Dermis blood vessel endothelial cell (primary cell): ENCODE measurements at regions not wholly inside any gene's neighbourhood (a gene's known extent, or its start where the extent isn't known, plus 50 kb on each side); places are given as distances from the start of the nearest gene placed in this dataset.
A peak's percentile ranks its signal among the peaks of the same experiment; 100 is the strongest.
"Not testable (repeated sequence)": the region's sequence is repeated elsewhere in the genome, so short reads cannot be mapped to it uniquely, and the experiment has no call there.

ENCODE experiments used
- DNase-seq: peaks from one replicate; pipeline ENCODE4 v3.0.0; 2010

DNA sequence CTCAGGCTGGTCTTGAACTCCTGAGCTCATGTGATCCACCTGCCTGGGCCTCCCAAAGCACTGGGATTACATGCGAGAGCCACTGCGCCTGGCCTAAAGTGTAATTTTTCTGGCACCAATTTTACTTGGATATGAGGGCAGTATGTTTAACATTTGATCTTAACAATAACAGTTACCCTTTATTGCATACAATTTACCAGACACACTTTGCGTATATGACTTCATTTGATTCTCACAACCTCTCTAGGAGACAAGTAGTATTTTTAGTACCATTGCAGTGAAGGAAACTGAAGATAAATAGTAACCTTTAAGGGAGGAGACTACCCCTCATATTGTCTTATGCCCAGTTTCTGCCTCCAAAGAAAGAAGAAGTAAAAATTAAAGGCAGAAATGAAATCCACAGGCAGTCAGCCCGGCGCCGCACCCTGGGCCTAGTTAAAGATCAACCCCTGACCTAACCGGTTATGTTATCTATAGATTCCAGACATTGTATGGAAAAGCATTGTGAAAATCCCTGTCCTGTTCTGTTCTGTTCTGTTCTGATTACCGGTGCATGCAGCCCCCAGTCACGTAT is 54.0 kb downstream of the CYP26A1 start:
- not testable (repeated sequence) for DNase-seq

GRCh38 chr10:93131986-93132385 is 58.3 kb downstream of the CYP26A1 start:
- DNase-seq = peak; percentile 14

GRCh38 chr10:93138113-93138870 is 64.6 kb downstream of the CYP26A1 start:
- no peak for DNase-seq

GRCh38 chr10:93139059-93139655 is 65.5 kb downstream of the CYP26A1 start:
- no peak for DNase-seq

- no peak for DNase-seq
Measured at GRCh38 chr10:93142534-93142933, 68.8 kb downstream of the CYP26A1 start.

GRCh38 chr10:93143281-93143680 is 69.6 kb downstream of the CYP26A1 start:
- no peak for DNase-seq

DNA sequence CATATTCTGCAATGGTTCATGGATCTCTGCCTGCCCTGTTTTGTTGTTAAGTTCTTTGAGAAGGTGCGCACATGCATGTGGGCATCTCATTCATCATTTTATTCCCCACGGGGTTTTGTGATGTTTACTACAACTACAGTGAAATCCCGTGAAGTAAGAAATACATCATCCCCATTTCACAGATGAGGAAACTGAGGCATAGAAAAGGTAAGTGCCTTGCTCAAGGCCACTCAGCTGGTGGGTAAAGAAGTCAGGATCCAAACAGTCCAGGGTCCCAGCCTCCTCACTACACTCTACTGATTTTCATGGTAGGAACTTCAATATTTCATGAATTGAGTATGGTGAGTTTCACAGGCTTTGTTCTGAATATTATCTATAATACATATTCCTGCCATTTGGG is 72.6 kb downstream of the CYP26A1 start:
- no peak for DNase-seq

GRCh38 chr10:93147281-93147680 is 73.6 kb downstream of the CYP26A1 start:
- no peak for DNase-seq

GRCh38 chr10:93148476-93148875 is 74.8 kb downstream of the CYP26A1 start:
- no peak for DNase-seq

- no peak for DNase-seq
Measured at GRCh38 chr10:93149761-93150160, 76.1 kb downstream of the CYP26A1 start.

- DNase-seq = peak; percentile 8
Measured at GRCh38 chr10:93150289-93150688, 76.6 kb downstream of the CYP26A1 start.

DNA sequence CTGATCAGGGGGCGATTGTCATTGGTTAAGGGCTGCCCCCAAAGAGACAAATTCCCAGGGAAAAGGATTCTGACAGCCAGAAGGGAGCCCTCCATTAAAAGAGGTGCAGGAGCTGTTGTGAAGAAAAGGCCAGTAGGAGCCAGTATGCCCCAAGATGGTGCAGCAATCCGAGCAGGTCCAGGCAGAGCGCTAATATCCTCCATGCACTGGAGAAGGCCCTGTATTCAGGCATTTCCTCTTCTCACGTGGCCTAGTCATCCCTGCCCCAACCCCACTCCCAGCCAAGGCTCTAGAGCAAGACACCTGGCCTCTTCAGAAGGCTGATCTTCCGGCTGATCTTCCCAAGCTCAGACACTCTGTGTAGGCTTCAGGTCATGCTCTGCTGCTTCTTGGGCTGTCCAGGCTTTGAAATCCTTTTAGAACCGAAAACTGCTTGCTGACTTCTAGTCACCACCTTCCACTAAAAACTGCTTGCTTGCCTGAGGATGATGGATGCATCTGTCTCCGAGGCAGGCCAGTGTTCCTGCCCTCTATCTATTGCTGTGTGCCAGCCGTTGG is 77.4 kb downstream of the CYP26A1 start:
- no peak for DNase-seq

GRCh38 chr10:93152136-93152535 is 78.4 kb downstream of the CYP26A1 start:
- DNase-seq = peak; percentile 17

DNA sequence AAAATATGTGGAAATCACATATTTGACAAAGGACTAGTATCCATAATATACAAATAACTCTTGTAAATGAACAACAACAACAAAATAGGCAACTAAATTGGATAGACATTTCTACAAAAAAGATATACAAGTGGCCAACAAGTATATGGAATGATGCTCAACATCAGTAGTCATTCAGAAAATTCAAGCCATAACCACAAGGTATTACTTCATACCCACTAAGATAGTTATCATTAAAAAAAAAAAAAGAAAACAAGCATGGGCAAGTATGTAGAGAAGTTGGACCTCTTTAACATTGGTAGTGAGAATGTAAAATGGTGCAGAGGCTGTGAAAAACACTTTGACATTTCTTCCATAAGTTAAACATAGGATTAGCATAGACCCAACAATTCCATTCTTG is 80.8 kb downstream of the CYP26A1 start:
- DNase-seq = no peak

DNA sequence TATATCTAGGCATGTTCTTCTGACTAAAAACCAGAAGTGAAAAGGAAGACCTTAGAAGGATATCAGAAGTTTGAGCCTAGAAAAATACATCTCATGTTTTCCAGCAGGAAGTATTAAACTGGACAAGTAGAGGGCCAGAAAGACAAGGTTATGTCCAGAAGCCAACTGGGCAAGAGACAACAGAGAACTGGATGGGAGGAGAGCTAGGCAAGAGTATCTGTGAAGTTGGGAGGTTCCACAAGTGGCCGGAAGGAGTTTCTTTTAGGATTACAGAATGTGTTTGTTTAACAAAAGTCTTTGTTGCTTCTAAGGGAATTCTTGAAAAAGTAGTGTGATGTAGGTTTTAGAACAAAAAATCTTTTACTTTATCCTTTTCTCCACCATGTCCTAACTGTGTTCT is 86.4 kb downstream of the CYP26A1 start:
- no peak for DNase-seq

GRCh38 chr10:93160829-93161228 is 87.1 kb downstream of the CYP26A1 start:
- peak; percentile 44 for DNase-seq

DNA sequence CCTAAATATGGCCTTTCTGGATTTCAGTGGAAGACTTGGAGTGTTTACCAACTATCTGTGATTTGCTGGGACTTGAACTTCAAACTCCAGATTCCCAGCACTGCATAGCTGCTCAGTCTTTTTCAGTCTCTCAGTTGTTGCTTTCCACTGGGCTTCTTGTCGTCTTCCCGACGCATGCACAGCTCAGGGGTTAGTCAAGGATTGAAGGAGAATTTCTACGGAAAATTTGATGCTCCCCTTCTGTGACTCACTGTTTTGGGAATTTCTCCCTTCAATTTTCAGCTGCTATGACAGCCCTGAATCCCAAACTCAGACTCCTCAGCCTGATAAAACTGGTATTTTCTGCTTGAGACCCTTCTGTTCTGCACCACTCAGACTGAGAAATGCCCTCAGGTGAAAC is 91.7 kb downstream of the CYP26A1 start:
- DNase-seq = no peak

GRCh38 chr10:93166134-93166533 is 92.4 kb downstream of the CYP26A1 start:
- DNase-seq = no peak

DNA sequence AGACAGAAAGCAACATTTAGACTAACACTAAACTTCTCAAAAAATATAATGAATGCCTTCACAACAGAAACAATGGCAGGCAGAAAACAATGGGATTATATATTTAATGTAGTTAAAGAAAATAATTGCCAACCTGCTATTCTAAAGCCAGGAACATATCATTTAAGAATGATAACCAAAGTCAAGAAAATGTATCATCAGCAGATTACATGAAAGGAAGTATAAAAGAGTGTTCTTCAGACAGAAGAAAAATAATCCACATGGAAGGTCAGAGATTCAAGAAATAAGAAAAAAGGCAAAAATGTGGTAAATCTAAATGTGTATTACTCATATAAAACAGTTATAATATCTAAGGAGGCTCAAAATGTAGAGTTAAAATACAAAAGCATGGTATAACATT is 98.1 kb downstream of the CYP26A1 start:
- no peak for DNase-seq

DNA sequence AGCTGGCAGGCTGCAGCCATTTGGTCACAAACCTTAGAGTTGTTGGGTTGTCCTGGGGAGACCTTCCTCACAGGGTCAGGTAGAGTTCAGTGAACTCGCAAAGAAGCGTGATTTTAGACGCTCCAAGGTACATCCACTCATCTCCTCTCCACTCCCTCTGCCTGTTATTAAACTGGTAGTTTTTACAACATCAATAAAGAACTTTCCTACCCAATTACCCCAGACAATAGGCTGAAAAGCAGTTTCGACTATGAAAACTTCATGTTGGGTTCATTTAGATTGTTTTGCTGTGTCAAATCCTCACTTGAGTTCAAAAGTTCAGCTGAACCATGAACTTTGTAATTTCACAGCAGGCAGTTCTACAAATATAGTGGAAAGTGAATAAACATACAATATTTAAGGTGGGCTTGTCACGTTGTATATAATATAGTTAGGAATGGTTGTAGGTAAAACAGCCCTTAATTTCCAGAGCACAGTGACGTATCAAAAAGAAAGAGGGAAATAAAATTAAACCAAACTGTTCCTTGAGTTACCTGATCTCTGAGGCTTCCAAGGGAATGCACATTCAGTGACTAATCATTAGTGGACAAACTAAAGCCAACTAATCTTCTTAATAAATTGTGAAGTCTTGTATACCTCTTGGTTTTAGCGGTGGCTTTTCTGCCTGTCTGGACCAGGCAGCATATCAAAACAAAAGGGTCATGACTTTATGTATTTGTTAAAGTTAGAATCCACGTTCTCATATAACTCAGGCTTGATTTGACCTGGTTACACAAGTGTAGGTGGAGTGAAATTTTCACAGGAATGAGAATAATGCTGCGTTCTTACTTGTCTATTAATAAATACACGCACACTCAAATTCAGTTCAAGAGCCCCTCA is 100.5 kb downstream of the CYP26A1 start:
- no peak for DNase-seq

- no peak for DNase-seq
Measured at GRCh38 chr10:93175490-93175889, 101.8 kb downstream of the CYP26A1 start.

GRCh38 chr10:93177511-93177910 is 103.8 kb downstream of the CYP26A1 start:
- DNase-seq = no peak

- DNase-seq = no peak
Measured at GRCh38 chr10:93178226-93178625, 104.5 kb downstream of the CYP26A1 start.
